Ishikawa (cell line): ENCODE measurements at regions not wholly inside any gene's neighbourhood (a gene's known extent, or its start where the extent isn't known, plus 50 kb on each side); places are given as distances from the start of the nearest gene placed in this dataset.

ENCODE experiments used
- CEBPB ChIP-seq: IDR thresholded peaks from 2 replicates; pipeline ENCODE4 v1.6.1; 2012
- CREB1 ChIP-seq: IDR thresholded peaks from 2 replicates; pipeline ENCODE4 v1.6.1; 2012; ENCODE audit warnings: low read depth
- EGR1 ChIP-seq: IDR thresholded peaks from 2 replicates; pipeline ENCODE4 v1.6.1; 2012
- NFIC ChIP-seq: IDR thresholded peaks from 2 replicates; pipeline ENCODE4 v1.6.1; 2012
- RAD21 ChIP-seq: IDR thresholded peaks from 2 replicates; pipeline ENCODE4 v1.6.1; 2012; ENCODE audit warnings: low read depth
- TAF1 ChIP-seq: IDR thresholded peaks from 2 replicates; pipeline ENCODE4 v1.6.1; 2012; ENCODE audit warnings: low read depth, mild to moderate bottlenecking
- YY1 ChIP-seq: IDR thresholded peaks from 2 replicates; pipeline ENCODE4 v1.6.1; 2012; ENCODE audit warnings: low read depth
- ZBTB7A ChIP-seq: IDR thresholded peaks from 2 replicates; pipeline ENCODE4 v1.6.1; 2012; ENCODE audit warnings: low read depth
- TF ChIP-seq, protein P1 (sequence below): IDR thresholded peaks from 2 replicates; pipeline ENCODE4 v1.6.1; 2012; ENCODE audit warnings: low read depth, mild to moderate bottlenecking
- TF ChIP-seq, protein P2 (sequence below): IDR thresholded peaks from 2 replicates; pipeline ENCODE4 v1.6.1; 2012
- TF ChIP-seq, protein P3 (sequence below): IDR thresholded peaks from 2 replicates; pipeline ENCODE4 v1.6.1; 2012

DNA sequence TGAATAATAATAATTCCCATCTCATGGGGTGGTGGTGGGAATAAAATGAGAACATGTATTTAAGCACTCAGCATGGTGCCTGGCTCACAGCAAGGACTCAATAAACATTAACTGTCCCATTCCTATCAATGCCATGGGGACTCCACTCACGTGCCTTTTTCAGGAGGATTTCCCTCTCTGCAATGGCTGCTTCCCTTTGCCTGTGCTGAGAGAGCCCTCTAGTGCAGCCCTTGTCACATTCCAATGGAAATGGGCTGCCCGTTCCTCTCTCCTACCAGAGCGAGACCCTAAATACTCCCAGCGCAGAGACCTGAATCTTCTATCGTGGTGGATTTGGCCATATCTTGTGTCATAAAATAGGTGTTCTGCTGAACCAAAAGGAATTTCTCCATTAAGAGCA lies 621.5 kb upstream of the B3GAT1 start:
- no peak for TF ChIP-seq ZBTB7A
- no peak for TF ChIP-seq CEBPB
- TF ChIP-seq, protein P1, sequence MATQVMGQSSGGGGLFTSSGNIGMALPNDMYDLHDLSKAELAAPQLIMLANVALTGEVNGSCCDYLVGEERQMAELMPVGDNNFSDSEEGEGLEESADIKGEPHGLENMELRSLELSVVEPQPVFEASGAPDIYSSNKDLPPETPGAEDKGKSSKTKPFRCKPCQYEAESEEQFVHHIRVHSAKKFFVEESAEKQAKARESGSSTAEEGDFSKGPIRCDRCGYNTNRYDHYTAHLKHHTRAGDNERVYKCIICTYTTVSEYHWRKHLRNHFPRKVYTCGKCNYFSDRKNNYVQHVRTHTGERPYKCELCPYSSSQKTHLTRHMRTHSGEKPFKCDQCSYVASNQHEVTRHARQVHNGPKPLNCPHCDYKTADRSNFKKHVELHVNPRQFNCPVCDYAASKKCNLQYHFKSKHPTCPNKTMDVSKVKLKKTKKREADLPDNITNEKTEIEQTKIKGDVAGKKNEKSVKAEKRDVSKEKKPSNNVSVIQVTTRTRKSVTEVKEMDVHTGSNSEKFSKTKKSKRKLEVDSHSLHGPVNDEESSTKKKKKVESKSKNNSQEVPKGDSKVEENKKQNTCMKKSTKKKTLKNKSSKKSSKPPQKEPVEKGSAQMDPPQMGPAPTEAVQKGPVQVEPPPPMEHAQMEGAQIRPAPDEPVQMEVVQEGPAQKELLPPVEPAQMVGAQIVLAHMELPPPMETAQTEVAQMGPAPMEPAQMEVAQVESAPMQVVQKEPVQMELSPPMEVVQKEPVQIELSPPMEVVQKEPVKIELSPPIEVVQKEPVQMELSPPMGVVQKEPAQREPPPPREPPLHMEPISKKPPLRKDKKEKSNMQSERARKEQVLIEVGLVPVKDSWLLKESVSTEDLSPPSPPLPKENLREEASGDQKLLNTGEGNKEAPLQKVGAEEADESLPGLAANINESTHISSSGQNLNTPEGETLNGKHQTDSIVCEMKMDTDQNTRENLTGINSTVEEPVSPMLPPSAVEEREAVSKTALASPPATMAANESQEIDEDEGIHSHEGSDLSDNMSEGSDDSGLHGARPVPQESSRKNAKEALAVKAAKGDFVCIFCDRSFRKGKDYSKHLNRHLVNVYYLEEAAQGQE = no peak
- TF ChIP-seq, protein P2, sequence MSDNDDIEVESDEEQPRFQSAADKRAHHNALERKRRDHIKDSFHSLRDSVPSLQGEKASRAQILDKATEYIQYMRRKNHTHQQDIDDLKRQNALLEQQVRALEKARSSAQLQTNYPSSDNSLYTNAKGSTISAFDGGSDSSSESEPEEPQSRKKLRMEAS = no peak
- TF ChIP-seq NFIC = no peak
- TF ChIP-seq, protein P3, sequence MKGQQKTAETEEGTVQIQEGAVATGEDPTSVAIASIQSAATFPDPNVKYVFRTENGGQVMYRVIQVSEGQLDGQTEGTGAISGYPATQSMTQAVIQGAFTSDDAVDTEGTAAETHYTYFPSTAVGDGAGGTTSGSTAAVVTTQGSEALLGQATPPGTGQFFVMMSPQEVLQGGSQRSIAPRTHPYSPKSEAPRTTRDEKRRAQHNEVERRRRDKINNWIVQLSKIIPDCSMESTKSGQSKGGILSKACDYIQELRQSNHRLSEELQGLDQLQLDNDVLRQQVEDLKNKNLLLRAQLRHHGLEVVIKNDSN = no peak
- TF ChIP-seq YY1 = no peak
- no peak for TF ChIP-seq TAF1
- TF ChIP-seq CREB1 = no peak
- TF ChIP-seq EGR1 = no peak
- peak; percentile 9; the same call in 1 of the 2 replicates for TF ChIP-seq RAD21
